ENCODE measurements at regions not wholly inside any gene's neighbourhood (a gene's known extent, or its start where the extent isn't known, plus 50 kb on each side); places are given as distances from the start of the nearest gene placed in this dataset.

DNA sequence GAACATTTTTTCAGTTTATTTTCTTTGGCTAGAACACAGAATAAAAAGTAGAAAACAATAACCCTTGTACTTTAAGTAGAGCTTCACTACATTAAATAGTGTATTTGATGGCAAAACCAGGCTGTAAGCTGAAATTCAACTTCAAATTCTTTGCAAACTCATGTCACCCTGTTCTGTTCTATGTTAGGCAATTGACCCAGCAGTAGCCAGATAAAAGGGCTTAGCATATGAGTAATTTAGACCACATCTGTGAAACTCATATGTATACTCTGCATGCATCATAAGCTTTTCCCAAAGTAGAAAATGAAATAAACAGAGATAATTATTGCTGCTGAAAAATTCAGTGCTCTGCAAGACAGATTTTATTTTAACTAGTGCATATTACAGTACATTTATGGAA, 150.2 kb downstream of the GNAI1 start:
- Mint-ChIP-seq H3K4me1 (ENCODE audit: unreplicated experiment) (peaks cover under 1% of the 10 kb centered on the region), H3K36me3 (ENCODE audit: low read depth, unreplicated experiment) (no peaks in the 10 kb centered on the region), H3K27ac (ENCODE audit: unreplicated experiment) (no peak overlapping the region), H3K27me3 (ENCODE audit: unreplicated experiment) (no peaks in the 10 kb centered on the region), H3K9me3 (ENCODE audit: unreplicated experiment) (no peaks in the 10 kb centered on the region), H3K4me3 (ENCODE audit: unreplicated experiment) (no peak overlapping the region)
- TF ChIP-seq, protein P1, sequence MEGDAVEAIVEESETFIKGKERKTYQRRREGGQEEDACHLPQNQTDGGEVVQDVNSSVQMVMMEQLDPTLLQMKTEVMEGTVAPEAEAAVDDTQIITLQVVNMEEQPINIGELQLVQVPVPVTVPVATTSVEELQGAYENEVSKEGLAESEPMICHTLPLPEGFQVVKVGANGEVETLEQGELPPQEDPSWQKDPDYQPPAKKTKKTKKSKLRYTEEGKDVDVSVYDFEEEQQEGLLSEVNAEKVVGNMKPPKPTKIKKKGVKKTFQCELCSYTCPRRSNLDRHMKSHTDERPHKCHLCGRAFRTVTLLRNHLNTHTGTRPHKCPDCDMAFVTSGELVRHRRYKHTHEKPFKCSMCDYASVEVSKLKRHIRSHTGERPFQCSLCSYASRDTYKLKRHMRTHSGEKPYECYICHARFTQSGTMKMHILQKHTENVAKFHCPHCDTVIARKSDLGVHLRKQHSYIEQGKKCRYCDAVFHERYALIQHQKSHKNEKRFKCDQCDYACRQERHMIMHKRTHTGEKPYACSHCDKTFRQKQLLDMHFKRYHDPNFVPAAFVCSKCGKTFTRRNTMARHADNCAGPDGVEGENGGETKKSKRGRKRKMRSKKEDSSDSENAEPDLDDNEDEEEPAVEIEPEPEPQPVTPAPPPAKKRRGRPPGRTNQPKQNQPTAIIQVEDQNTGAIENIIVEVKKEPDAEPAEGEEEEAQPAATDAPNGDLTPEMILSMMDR (IDR thresholded peaks at IDR 0.05; ENCODE audit: unreplicated experiment): no peak
- DNase-seq (ENCODE audit: low spot score): no peak

- peaks cover 3% of the 10 kb centered on the region for H3K27me3 Mint-ChIP-seq (ENCODE audit: unreplicated experiment)
- TF ChIP-seq, protein P1 (IDR thresholded peaks at IDR 0.05; ENCODE audit: unreplicated experiment): no peak
- peaks cover 16% of the 10 kb centered on the region for H3K4me1 Mint-ChIP-seq (ENCODE audit: unreplicated experiment)
- no peaks in the 10 kb centered on the region for H3K9me3 Mint-ChIP-seq (ENCODE audit: unreplicated experiment)
- no peaks in the 10 kb centered on the region for H3K36me3 Mint-ChIP-seq (ENCODE audit: low read depth, unreplicated experiment)
- DNase-seq (ENCODE audit: low spot score): no peak
- no peak overlapping the region for H3K4me3 Mint-ChIP-seq (ENCODE audit: unreplicated experiment)
- no peak overlapping the region for H3K27ac Mint-ChIP-seq (ENCODE audit: unreplicated experiment)
These were observed 145.1 kb downstream of the GNAI1 start for GRCh38 chr7:80279760-80280159.

DNA sequence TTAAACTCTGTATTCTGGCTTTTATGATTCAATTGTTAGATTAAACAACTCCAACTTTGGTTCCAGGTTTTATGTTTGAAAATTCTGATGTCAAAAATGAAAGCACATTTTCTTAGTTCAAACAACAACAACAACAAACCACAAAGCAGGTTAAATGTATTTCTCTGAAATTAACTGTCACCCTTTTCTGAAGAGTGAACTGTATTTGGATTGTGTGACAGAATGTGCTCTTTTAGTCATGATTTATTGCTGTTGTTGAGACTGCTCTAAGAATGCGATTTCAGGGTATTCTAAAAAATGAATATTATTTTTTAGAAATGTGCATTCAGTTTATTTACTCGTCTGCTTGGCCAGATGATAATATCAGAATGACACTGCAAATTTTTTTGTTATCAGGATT, 144.1 kb downstream of the GNAI1 start:
- Mint-ChIP-seq H3K36me3 (ENCODE audit: low read depth, unreplicated experiment) (no peaks in the 10 kb centered on the region), H3K27me3 (ENCODE audit: unreplicated experiment) (peaks cover 3% of the 10 kb centered on the region), H3K9me3 (ENCODE audit: unreplicated experiment) (no peaks in the 10 kb centered on the region), H3K27ac (ENCODE audit: unreplicated experiment) (no peak overlapping the region), H3K4me3 (ENCODE audit: unreplicated experiment) (no peak overlapping the region), H3K4me1 (ENCODE audit: unreplicated experiment) (peaks cover 16% of the 10 kb centered on the region)
- no peak for DNase-seq (ENCODE audit: low spot score)
- TF ChIP-seq, protein P1 (IDR thresholded peaks at IDR 0.05; ENCODE audit: unreplicated experiment): no peak

- H3K27me3 Mint-ChIP-seq (ENCODE audit: unreplicated experiment): peaks cover 3% of the 10 kb centered on the region
These were observed 143.1 kb downstream of the GNAI1 start for GRCh38 chr7:80277434-80278427.

More at GRCh38 chr7:80277434-80278427, 143.1 kb downstream of the GNAI1 start:
- Mint-ChIP-seq H3K9me3 (ENCODE audit: unreplicated experiment) (no peaks in the 10 kb centered on the region), H3K27ac (ENCODE audit: unreplicated experiment) (peak overlapping the region; percentile 85), H3K4me1 (ENCODE audit: unreplicated experiment) (peaks cover 16% of the 10 kb centered on the region), H3K4me3 (ENCODE audit: unreplicated experiment) (no peak overlapping the region), H3K36me3 (ENCODE audit: low read depth, unreplicated experiment) (no peaks in the 10 kb centered on the region)
- TF ChIP-seq, protein P1 (IDR thresholded peaks at IDR 0.05; ENCODE audit: unreplicated experiment): no peak
- DNase-seq (ENCODE audit: low spot score): no peak

Data from endothelial cell (in vitro differentiated cells).